Transverse colon (tissue), 4 donors: ENCODE measurements at regions not wholly inside any gene's neighbourhood (a gene's known extent, or its start where the extent isn't known, plus 50 kb on each side); places are given as distances from the start of the nearest gene placed in this dataset.
A peak's percentile ranks its signal among the peaks of the same experiment; 100 is the strongest.

Source experiments
- DNase-seq: peaks from one replicate; pipeline ENCODE4 v3.0.0-alpha.2; 2019
- H3K27ac ChIP-seq, 4 donors: fragments of 200-600 bp; sonication (generic); 2 replicates each; pipeline ENCODE4 v1.5.1; 2016 to 2018; ENCODE audit warnings: inconsistent platforms in 4 of 4
- H3K27me3 ChIP-seq: fragments of 200-600 bp; sonication (generic); 2 replicates; pipeline ENCODE4 v1.5.1; 2017; ENCODE audit warnings: inconsistent platforms
- H3K36me3 ChIP-seq, 4 donors: fragments of 200-600 bp; sonication (generic); 2 replicates each; pipeline ENCODE4 v1.5.1; 2017 to 2019; ENCODE audit warnings: inconsistent platforms in 4 of 4
- H3K4me1 ChIP-seq, 4 donors: fragments of 200-600 bp; sonication (generic); 2 replicates each; pipeline ENCODE4 v1.5.1; 2017 to 2020; ENCODE audit warnings: inconsistent platforms in 4 of 4
- H3K4me3 ChIP-seq, 4 donors: fragments of 200-600 bp; sonication (generic); 1 replicate in 1 of 4; 2 replicates in 3 of 4; pipeline versions ENCODE4 v1.5.1 to v1.6.1; 2017 to 2019; ENCODE audit warnings: inconsistent platforms in 4 of 4
- H3K9me3 ChIP-seq, 2 donors: fragments of 200-600 bp; sonication (generic); 2 replicates each; pipeline ENCODE4 v1.5.1; 2017 to 2019; ENCODE audit warnings: inconsistent platforms in 2 of 2
- CTCF ChIP-seq, 5 experiments: fragments of 200-600 bp in 3 of 5; fragments of 450-650 bp in 2 of 5; sonication (generic) in 3 of 5; IDR thresholded peaks; 1 replicate in 2 of 5; 2 replicates in 3 of 5; pipeline ENCODE4 v1.5.1; 2016 to 2017; ENCODE audit warnings: antibody characterized with exemption in 5 of 5, inconsistent platforms in 3 of 5, mild to moderate bottlenecking in 2 of 5, moderate library complexity in 1 of 5
- EP300 ChIP-seq: sonication (generic); formaldehyde crosslinking; IDR thresholded peaks from one replicate; pipeline ENCODE4 v1.6.1; 2017; ENCODE audit warnings: antibody characterized with exemption, low read depth
- POLR2A ChIP-seq: fragments of 450-650 bp; IDR thresholded peaks from one replicate; pipeline ENCODE4 v1.6.1; 2016; ENCODE audit warnings: antibody characterized with exemption, mild to moderate bottlenecking, moderate library complexity
- POLR2AphosphoS5 ChIP-seq, 3 donors: sonication (generic); formaldehyde crosslinking; IDR thresholded peaks; one replicate each; pipeline ENCODE4 v1.6.1; 2016; ENCODE audit warnings: antibody characterized with exemption in 3 of 3
- WGBS, 2 donors: methylation state at CpG; one replicate each; pipeline ENCODE4 v1.1.5; 2018; ENCODE audit warnings: low coverage in 1 of 2; 5-methylcytosine and 5-hydroxymethylcytosine counted together
- in situ Hi-C, 4 donors: fragments of 200-750 bp; cut with MboI; loops; one replicate each; pipeline versions ENCODE4 v1.15.0 to v1.15.1; 2017; ENCODE audit warnings: low sequenced_read_pairs in 3 of 4, low pct_ligation_motif_present in 1 of 4, low pct_unique_long_range_greater_than_20kb in 1 of 4
- intact Hi-C: fragments of 100-400 bp; cut with DNase I; formaldehyde crosslinking; loops from one replicate; pipeline ENCODE4 v1.15.1; 2023; ENCODE audit warnings: low total_unique reads

- no peaks in the 10 kb centered on the region for H3K27me3 ChIP-seq
- no peak for TF ChIP-seq EP300
- no peak for TF ChIP-seq POLR2A
- no peak for TF ChIP-seq CTCF (IDR thresholded peaks at IDR 0.05)
- TF ChIP-seq POLR2AphosphoS5 (IDR thresholded peaks at IDR 0.05): no peak
- H3K4me3 ChIP-seq: no peak overlapping the region
- 78 to 97% methylated on average over 1 of the region's 1 CpG for WGBS, 2 donors
- H3K36me3 ChIP-seq: no peaks in the 10 kb centered on the region
- no peaks in the 10 kb centered on the region for H3K4me1 ChIP-seq
- H3K27ac ChIP-seq: no peak overlapping the region
- in situ Hi-C loops (no loop called here), intact Hi-C loops (no loop called here)
- no peak for DNase-seq
- no peaks in the 10 kb centered on the region for H3K9me3 ChIP-seq
Measured at GRCh38 chr10:83988435-83988834, 150.9 kb upstream of the GHITM start.

GRCh38 chr10:83990126-83990525 is 149.2 kb upstream of the GHITM start:
- intact Hi-C loops: no loop called here
- Histone ChIP-seq H3K27ac (no peak overlapping the region), H3K9me3 (no peaks in the 10 kb centered on the region), H3K4me3 (no peak overlapping the region), H3K36me3 (no peaks in the 10 kb centered on the region), H3K27me3 (no peaks in the 10 kb centered on the region), H3K4me1 (peaks cover 0 to 6% (median 0%) of the 10 kb centered on the region in 4 donors)
- DNase-seq: peak; percentile 12
- in situ Hi-C loops: no loop called here
- WGBS, 2 donors: 76% methylated on average over 3 of the region's 3 CpGs; no CpG with 5 or more reads in 1 of the 2 donors
- no peak for TF ChIP-seq CTCF (IDR thresholded peaks at IDR 0.05)
- TF ChIP-seq POLR2A: no peak
- no peak for TF ChIP-seq EP300
- TF ChIP-seq POLR2AphosphoS5 (IDR thresholded peaks at IDR 0.05): no peak

GRCh38 chr10:83991986-83992753 is 147.1 kb upstream of the GHITM start:
- peaks cover 0 to 6% (median 0%) of the 10 kb centered on the region in 4 donors for H3K4me1 ChIP-seq
- no peaks in the 10 kb centered on the region for H3K9me3 ChIP-seq
- no peaks in the 10 kb centered on the region for H3K27me3 ChIP-seq
- TF ChIP-seq EP300 (no peak), CTCF (IDR thresholded peaks at IDR 0.05) (peak in 2 of 5 experiments; percentile 30 to 37)
- DNase-seq: peak; percentile 26
- no peak overlapping the region for H3K27ac ChIP-seq
- intact Hi-C loops: no loop called here
- H3K36me3 ChIP-seq: no peaks in the 10 kb centered on the region
- in situ Hi-C loops: no loop called here
- 57 to 69% methylated on average over 5 to 7 of the region's 7 CpGs for WGBS, 2 donors
- no peak overlapping the region for H3K4me3 ChIP-seq

GRCh38 chr10:83994325-83994724 is 145.0 kb upstream of the GHITM start:
- no peaks in the 10 kb centered on the region for H3K9me3 ChIP-seq
- no peaks in the 10 kb centered on the region for H3K27me3 ChIP-seq
- H3K36me3 ChIP-seq: no peaks in the 10 kb centered on the region
- H3K27ac ChIP-seq: peak overlapping the region in 1 of 4 donors; percentile 31
- intact Hi-C loops (no loop called here), in situ Hi-C loops (no loop called here)
- no peak overlapping the region for H3K4me3 ChIP-seq
- peak; percentile 13 for DNase-seq
- TF ChIP-seq POLR2AphosphoS5 (IDR thresholded peaks at IDR 0.05): peak in 1 of 3 donors; percentile 50
- TF ChIP-seq CTCF (IDR thresholded peaks at IDR 0.05): no peak
- 61% methylated on average over 3 of the region's 3 CpGs for WGBS, 2 donors
- peaks cover 0 to 6% (median 0%) of the 10 kb centered on the region in 4 donors for H3K4me1 ChIP-seq
